Neutrophil (primary cell): ENCODE measurements at regions not wholly inside any gene's neighbourhood (a gene's known extent, or its start where the extent isn't known, plus 50 kb on each side); places are given as distances from the start of the nearest gene placed in this dataset.

Experiments used
- H3K27ac ChIP-seq: fragments of 200-600 bp; sonication (generic); 2 replicates; pipeline ENCODE4 v1.5.1; 2016; ENCODE audit warnings: mild to moderate bottlenecking, moderate library complexity
- H3K27me3 ChIP-seq: fragments of 200-600 bp; sonication (generic); 2 replicates; pipeline ENCODE4 v1.6.0; 2016; ENCODE audit warnings: mild to moderate bottlenecking
- H3K36me3 ChIP-seq: fragments of 200-600 bp; sonication (generic); 2 replicates; pipeline ENCODE4 v1.5.1; 2017
- H3K4me1 ChIP-seq, 2 experiments: fragments of 200-600 bp in 1 of 2; sonication (generic) in 1 of 2; 1 replicate in 1 of 2; 2 replicates in 1 of 2; pipeline versions ENCODE4 v1.5.1 to v1.6.1; 2013 to 2016; ENCODE audit warnings: low read depth in 1 of 2, low read length in 1 of 2, mild to moderate bottlenecking in 1 of 2, moderate library complexity in 1 of 2; ENCODE audit not compliant: control insufficient read depth in 1 of 2, insufficient read depth in 1 of 2
- H3K4me3 ChIP-seq, 2 experiments: fragments of 200-600 bp in 1 of 2; sonication (generic) in 1 of 2; 1 replicate in 1 of 2; 2 replicates in 1 of 2; pipeline ENCODE4 v1.5.1; 2013 to 2016; ENCODE audit warnings: low read depth in 1 of 2, low read length in 1 of 2, mild to moderate bottlenecking in 1 of 2, moderate library complexity in 1 of 2
- H3K9me3 ChIP-seq: fragments of 200-600 bp; sonication (generic); 2 replicates; pipeline ENCODE4 v1.5.1; 2016
- CTCF ChIP-seq: fragments of 200-600 bp; sonication (generic); IDR thresholded peaks from 2 replicates; pipeline ENCODE4 v1.5.1; 2016; ENCODE audit warnings: antibody characterized with exemption

- no peak overlapping the region for H3K27ac ChIP-seq
- H3K27me3 ChIP-seq = no peaks in the 10 kb centered on the region
- no peak overlapping the region for H3K4me3 ChIP-seq
- no peaks in the 10 kb centered on the region for H3K36me3 ChIP-seq
- no peaks in the 10 kb centered on the region for H3K9me3 ChIP-seq
- no peaks in the 10 kb centered on the region for H3K4me1 ChIP-seq
- TF ChIP-seq CTCF = no peak
Observed at GRCh38 chr19:29411113-29411581, 114.6 kb upstream of the VSTM2B start.

DNA sequence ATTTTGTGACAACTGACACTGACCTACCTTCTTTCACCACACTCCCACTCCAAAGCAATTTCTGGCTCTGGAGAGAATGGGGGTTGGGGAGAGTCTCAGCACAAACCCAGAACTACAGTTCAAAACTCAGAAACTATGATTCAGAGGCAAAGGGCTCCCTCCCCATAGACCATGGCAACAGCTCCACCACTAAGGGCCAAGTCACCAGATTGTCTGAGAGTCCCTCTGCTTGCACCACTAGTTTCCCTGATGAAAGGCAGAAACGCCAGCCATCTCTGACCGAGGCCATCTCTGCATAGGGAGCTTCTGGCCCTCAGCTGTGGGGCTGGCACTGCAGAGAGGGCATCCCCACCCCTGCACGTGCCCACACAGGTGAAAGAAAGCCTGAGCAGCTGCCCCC lies 112.4 kb upstream of the VSTM2B start:
- H3K27ac ChIP-seq = no peak overlapping the region

DNA sequence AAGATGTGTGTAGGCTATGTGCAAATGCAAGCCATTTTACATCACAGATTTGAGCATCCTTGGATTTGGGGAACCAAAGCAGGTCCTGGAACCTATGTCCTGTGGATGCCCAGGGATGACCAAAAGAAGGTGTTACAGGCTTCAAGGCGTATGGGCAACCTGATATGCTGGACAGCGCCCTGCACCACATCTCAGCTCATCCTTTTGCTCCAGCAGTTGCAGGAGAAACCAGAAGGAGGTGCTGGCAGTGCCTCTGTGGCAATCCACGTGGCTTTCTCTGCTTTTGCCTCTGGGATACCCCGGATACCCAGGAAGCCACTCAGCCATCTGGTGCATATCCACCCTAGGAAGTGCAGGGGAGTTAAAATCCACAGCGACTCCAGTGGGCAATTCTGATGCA lies 110.3 kb upstream of the VSTM2B start:
- TF ChIP-seq CTCF = no peak
- Histone ChIP-seq H3K9me3 (no peaks in the 10 kb centered on the region), H3K36me3 (no peaks in the 10 kb centered on the region), H3K27me3 (no peaks in the 10 kb centered on the region), H3K4me3 (no peak overlapping the region), H3K27ac (no peak overlapping the region), H3K4me1 (no peaks in the 10 kb centered on the region)

More for the DNA sequence above, 112.4 kb upstream of the VSTM2B start:
- no peak overlapping the region for H3K4me3 ChIP-seq
- TF ChIP-seq CTCF = no peak
- no peaks in the 10 kb centered on the region for H3K9me3 ChIP-seq
- no peaks in the 10 kb centered on the region for H3K4me1 ChIP-seq
- H3K27me3 ChIP-seq = no peaks in the 10 kb centered on the region
- H3K36me3 ChIP-seq = no peaks in the 10 kb centered on the region

- Histone ChIP-seq H3K4me3 (no peak overlapping the region), H3K36me3 (no peaks in the 10 kb centered on the region), H3K4me1 (no peaks in the 10 kb centered on the region), H3K27me3 (no peaks in the 10 kb centered on the region), H3K9me3 (no peaks in the 10 kb centered on the region), H3K27ac (no peak overlapping the region)
- no peak for TF ChIP-seq CTCF
Observed at GRCh38 chr19:29417048-29417447, 108.7 kb upstream of the VSTM2B start.

GRCh38 chr19:29418201-29418600 lies 107.6 kb upstream of the VSTM2B start:
- TF ChIP-seq CTCF = no peak
- Histone ChIP-seq H3K27ac (no peak overlapping the region), H3K36me3 (no peaks in the 10 kb centered on the region), H3K4me3 (no peak overlapping the region), H3K9me3 (no peaks in the 10 kb centered on the region), H3K27me3 (no peaks in the 10 kb centered on the region), H3K4me1 (no peaks in the 10 kb centered on the region)

DNA sequence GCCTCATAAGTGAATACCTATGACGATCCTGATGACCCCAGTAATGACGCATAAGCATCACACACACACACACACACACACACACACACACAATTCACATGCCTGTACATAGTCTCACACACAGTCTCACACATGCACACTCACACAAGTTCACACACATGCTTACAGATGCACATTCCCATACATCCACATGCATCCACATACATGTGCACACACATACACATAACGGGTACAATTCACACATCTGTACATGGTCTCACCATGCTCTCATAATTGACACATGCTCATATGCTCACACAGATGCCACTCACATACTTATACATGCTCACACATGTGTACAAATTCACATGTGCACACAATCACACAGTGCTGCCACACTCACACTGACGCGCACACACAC lies 105.7 kb upstream of the VSTM2B start:
- H3K4me3 ChIP-seq = no peak overlapping the region
- H3K4me1 ChIP-seq = no peaks in the 10 kb centered on the region
- no peak overlapping the region for H3K27ac ChIP-seq
- H3K27me3 ChIP-seq = no peaks in the 10 kb centered on the region
- no peak for TF ChIP-seq CTCF
- no peaks in the 10 kb centered on the region for H3K9me3 ChIP-seq
- H3K36me3 ChIP-seq = no peaks in the 10 kb centered on the region
